ENCODE measurements at regions not wholly inside any gene's neighbourhood (a gene's known extent, or its start where the extent isn't known, plus 50 kb on each side); places are given as distances from the start of the nearest gene placed in this dataset.

DNA sequence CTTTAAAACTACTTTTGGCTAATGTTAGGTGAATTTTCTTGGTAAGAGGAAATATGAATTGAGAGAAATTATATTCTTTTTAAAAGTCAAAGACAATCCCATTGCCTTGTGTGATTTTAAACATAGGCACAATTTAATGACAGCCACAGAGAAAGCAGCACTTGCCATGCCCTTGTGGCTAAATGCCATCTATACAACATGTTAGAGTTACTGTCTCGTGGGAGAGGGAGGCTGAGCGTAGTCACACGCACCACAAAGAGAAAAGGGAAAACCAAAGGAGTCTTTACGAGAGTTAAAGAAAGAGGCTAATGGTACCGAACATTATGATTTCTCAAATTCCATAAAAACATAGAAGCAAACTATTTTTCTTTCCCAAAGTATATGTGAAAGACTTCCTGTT, 537.9 kb downstream of the PTPRC start:
- Histone ChIP-seq H3K4me1 (no peaks in the 10 kb centered on the region), H3K9ac (ENCODE audit: low read depth in 2 of 2, low read length in 2 of 2) (no peak overlapping the region), H3K9me3 (no peaks in the 10 kb centered on the region), H3K36me3 (no peaks in the 10 kb centered on the region), H3K27ac (no peak overlapping the region), H3K4me3 (no peak overlapping the region), H3K27me3 (no peaks in the 10 kb centered on the region)
- TF ChIP-seq, protein P1, sequence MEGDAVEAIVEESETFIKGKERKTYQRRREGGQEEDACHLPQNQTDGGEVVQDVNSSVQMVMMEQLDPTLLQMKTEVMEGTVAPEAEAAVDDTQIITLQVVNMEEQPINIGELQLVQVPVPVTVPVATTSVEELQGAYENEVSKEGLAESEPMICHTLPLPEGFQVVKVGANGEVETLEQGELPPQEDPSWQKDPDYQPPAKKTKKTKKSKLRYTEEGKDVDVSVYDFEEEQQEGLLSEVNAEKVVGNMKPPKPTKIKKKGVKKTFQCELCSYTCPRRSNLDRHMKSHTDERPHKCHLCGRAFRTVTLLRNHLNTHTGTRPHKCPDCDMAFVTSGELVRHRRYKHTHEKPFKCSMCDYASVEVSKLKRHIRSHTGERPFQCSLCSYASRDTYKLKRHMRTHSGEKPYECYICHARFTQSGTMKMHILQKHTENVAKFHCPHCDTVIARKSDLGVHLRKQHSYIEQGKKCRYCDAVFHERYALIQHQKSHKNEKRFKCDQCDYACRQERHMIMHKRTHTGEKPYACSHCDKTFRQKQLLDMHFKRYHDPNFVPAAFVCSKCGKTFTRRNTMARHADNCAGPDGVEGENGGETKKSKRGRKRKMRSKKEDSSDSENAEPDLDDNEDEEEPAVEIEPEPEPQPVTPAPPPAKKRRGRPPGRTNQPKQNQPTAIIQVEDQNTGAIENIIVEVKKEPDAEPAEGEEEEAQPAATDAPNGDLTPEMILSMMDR (IDR thresholded peaks at IDR 0.05) = no peak
- intact Hi-C loops (cut with DNase I) = no loop called here
- no peak for DNase-seq

DNA sequence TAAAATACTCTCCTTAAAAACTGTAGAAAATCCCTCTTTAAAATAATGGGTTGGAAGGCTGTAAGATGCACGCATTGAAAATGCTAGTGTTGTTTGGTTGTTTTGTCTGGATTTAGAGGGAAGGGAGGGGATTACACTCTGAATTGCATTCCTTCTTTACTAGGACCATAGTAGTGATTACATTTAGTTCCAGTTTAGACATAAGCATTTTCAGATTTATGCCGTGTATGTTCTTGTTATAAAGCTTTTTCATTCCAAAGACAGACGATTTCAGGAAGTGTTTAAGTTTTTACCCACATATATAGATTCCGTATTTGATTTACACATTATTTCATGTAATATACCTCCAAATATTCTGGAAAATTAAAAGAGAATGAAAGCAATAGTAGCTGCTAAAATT, 538.4 kb downstream of the PTPRC start:
- Histone ChIP-seq H3K27me3 (no peaks in the 10 kb centered on the region), H3K27ac (no peak overlapping the region), H3K9ac (ENCODE audit: low read depth in 2 of 2, low read length in 2 of 2) (no peak overlapping the region), H3K4me3 (no peak overlapping the region), H3K9me3 (no peaks in the 10 kb centered on the region), H3K36me3 (no peaks in the 10 kb centered on the region), H3K4me1 (no peaks in the 10 kb centered on the region)
- intact Hi-C loops (cut with DNase I) = no loop called here
- DNase-seq = no peak
- TF ChIP-seq, protein P1 (IDR thresholded peaks at IDR 0.05) = no peak

DNA sequence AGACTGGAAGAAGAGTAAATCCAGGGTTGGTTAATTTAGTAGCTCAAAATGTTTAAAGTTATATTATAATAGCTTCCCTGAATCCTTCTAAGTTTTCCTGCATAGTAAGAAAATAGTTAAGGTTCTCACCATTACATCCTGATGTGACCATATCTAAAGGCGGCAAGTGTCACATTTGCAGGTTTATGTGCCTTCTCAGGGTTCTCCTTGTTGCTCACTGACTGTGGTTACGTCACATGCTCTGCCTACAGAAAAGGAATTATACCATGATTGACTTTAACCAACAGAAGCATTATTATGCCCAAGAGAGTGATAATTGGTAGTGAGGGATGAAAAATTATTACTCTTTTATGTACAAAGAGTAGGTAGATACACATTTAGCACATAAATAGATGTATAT, 539.8 kb downstream of the PTPRC start:
- intact Hi-C loops (cut with DNase I) = no loop called here
- no peaks in the 10 kb centered on the region for H3K4me1 ChIP-seq
- no peaks in the 10 kb centered on the region for H3K9me3 ChIP-seq
- no peaks in the 10 kb centered on the region for H3K27me3 ChIP-seq
- no peak overlapping the region for H3K27ac ChIP-seq
- H3K9ac ChIP-seq (ENCODE audit: low read depth in 2 of 2, low read length in 2 of 2) = no peak overlapping the region
- TF ChIP-seq, protein P1 (IDR thresholded peaks at IDR 0.05) = no peak
- no peaks in the 10 kb centered on the region for H3K36me3 ChIP-seq
- no peak overlapping the region for H3K4me3 ChIP-seq
- DNase-seq = no peak

DNA sequence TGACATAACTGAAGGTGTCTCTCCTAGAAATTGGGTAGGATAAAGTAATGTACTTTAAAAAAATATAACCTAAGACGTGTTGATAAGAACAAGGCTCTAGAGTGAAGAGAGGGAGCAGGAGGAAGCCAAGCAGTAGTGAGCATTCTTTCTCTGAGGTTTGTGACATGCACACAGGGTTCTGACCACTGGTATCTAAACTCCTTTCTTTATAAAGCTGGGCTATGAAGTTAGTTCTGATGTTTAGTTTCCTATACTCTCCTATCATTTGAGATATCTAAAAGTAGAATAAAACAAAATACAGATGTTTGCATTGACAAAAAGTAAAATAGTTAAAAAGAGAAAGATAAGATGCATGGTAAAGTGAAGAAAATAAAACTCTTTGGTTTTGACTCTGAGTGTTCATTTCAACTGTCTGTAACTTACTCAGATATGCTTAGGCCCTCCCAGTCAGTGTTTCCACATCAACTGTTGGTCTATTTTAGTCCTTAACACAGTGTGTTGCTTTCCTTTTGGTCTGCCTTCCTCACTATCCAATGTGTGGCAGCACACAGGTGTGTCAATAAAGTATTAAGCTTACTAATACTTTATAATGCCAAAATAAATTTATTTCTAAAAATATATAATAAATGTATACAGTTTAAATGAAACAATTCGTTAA, 543.5 kb downstream of the PTPRC start:
- H3K4me3 ChIP-seq = no peak overlapping the region
- H3K9me3 ChIP-seq = no peaks in the 10 kb centered on the region
- no peak overlapping the region for H3K27ac ChIP-seq
- no peaks in the 10 kb centered on the region for H3K27me3 ChIP-seq
- H3K4me1 ChIP-seq = no peaks in the 10 kb centered on the region
- intact Hi-C loops (cut with DNase I) = no loop called here
- no peak overlapping the region for H3K9ac ChIP-seq (ENCODE audit: low read depth in 2 of 2, low read length in 2 of 2)
- DNase-seq = no peak
- no peaks in the 10 kb centered on the region for H3K36me3 ChIP-seq
- TF ChIP-seq, protein P1 (IDR thresholded peaks at IDR 0.05) = no peak

DNA sequence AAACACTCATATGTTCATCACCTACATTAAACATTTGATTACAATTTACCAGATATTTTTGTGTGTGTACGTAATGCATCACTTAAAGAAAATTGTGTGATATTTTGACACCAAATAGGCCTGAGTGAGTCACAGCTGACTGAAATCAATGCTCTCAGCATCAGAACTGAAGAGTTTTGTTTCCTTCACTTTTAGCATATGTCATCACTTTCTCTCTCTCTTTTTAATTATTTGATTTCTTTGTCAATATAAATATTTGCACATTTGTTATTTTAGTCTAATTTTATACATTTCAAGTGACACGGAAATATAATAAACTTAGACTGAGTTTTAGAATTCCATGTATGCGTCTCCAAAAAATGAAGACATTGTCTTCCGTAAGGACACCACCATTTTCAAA, 545.3 kb downstream of the PTPRC start:
- Histone ChIP-seq H3K4me1 (no peaks in the 10 kb centered on the region), H3K27ac (no peak overlapping the region), H3K9ac (ENCODE audit: low read depth in 2 of 2, low read length in 2 of 2) (no peak overlapping the region), H3K36me3 (no peaks in the 10 kb centered on the region), H3K4me3 (no peak overlapping the region), H3K9me3 (no peaks in the 10 kb centered on the region), H3K27me3 (no peaks in the 10 kb centered on the region)
- no peak for DNase-seq
- intact Hi-C loops (cut with DNase I) = no loop called here
- TF ChIP-seq, protein P1 (IDR thresholded peaks at IDR 0.05) = no peak

Data from colonic mucosa (tissue), 4 donors.